Osteocyte (in vitro differentiated cells): ENCODE measurements at regions not wholly inside any gene's neighbourhood (a gene's known extent, or its start where the extent isn't known, plus 50 kb on each side); places are given as distances from the start of the nearest gene placed in this dataset.

Experiments
- DNase-seq: peaks from one replicate; pipeline ENCODE4 v3.0.0; 2021; ENCODE audit warnings: mixed read lengths; ENCODE audit not compliant: unreplicated experiment; ENCODE audit errors: extremely low spot score
- H3K27ac Mint-ChIP-seq: one replicate; pipeline ENCODE4 v1.8.0; 2021; ENCODE audit warnings: mild to moderate bottlenecking, mixed read lengths; ENCODE audit not compliant: unreplicated experiment
- H3K27me3 Mint-ChIP-seq: one replicate; pipeline ENCODE4 v1.8.0; 2021; ENCODE audit warnings: mixed read lengths; ENCODE audit not compliant: unreplicated experiment
- H3K36me3 Mint-ChIP-seq: one replicate; pipeline ENCODE4 v1.8.0; 2021; ENCODE audit warnings: mixed read lengths; ENCODE audit not compliant: unreplicated experiment
- H3K4me1 Mint-ChIP-seq: one replicate; pipeline ENCODE4 v1.8.0; 2021; ENCODE audit warnings: mixed read lengths; ENCODE audit not compliant: unreplicated experiment
- H3K4me3 Mint-ChIP-seq: one replicate; pipeline ENCODE4 v1.8.0; 2021; ENCODE audit warnings: mild to moderate bottlenecking, moderate library complexity, mixed read lengths; ENCODE audit not compliant: unreplicated experiment
- H3K9me3 Mint-ChIP-seq: one replicate; pipeline ENCODE4 v1.8.0; 2021; ENCODE audit warnings: mixed read lengths; ENCODE audit not compliant: unreplicated experiment
- CTCF ChIP-seq: fragments of 200-600 bp; sonication (generic); IDR thresholded peaks from 2 replicates; pipeline ENCODE4 v1.5.0; 2021; ENCODE audit warnings: antibody characterized with exemption, mild to moderate bottlenecking, moderate library complexity

- Mint-ChIP-seq H3K27ac (no peak overlapping the region), H3K4me3 (no peak overlapping the region), H3K27me3 (no peaks in the 10 kb centered on the region), H3K4me1 (peaks cover 22% of the 10 kb centered on the region), H3K36me3 (no peaks in the 10 kb centered on the region), H3K9me3 (peaks cover 10% of the 10 kb centered on the region)
- DNase-seq = no peak
- TF ChIP-seq CTCF = no peak
These were observed 295.1 kb downstream of the NEBL start for GRCh38 chr10:20601941-20602461.

- no peaks in the 10 kb centered on the region for H3K27me3 Mint-ChIP-seq
- DNase-seq = no peak
- H3K4me3 Mint-ChIP-seq = no peak overlapping the region
- H3K36me3 Mint-ChIP-seq = no peaks in the 10 kb centered on the region
- H3K4me1 Mint-ChIP-seq = peaks cover 44% of the 10 kb centered on the region
- peak overlapping the region; percentile 72 for H3K27ac Mint-ChIP-seq
- H3K9me3 Mint-ChIP-seq = peaks cover 10% of the 10 kb centered on the region
- no peak for TF ChIP-seq CTCF
These were observed 298.5 kb downstream of the NEBL start for GRCh38 chr10:20598590-20598989.

GRCh38 chr10:20596911-20597310 lies 300.2 kb downstream of the NEBL start:
- no peaks in the 10 kb centered on the region for H3K27me3 Mint-ChIP-seq
- TF ChIP-seq CTCF = no peak
- DNase-seq = no peak
- peak overlapping the region; percentile 75 for H3K27ac Mint-ChIP-seq
- no peak overlapping the region for H3K4me3 Mint-ChIP-seq
- H3K4me1 Mint-ChIP-seq = peaks cover 51% of the 10 kb centered on the region
- H3K9me3 Mint-ChIP-seq = no peaks in the 10 kb centered on the region
- no peaks in the 10 kb centered on the region for H3K36me3 Mint-ChIP-seq

- peaks cover 55% of the 10 kb centered on the region for H3K4me1 Mint-ChIP-seq
- no peaks in the 10 kb centered on the region for H3K36me3 Mint-ChIP-seq
- H3K27ac Mint-ChIP-seq = peak overlapping the region; percentile 75
- H3K27me3 Mint-ChIP-seq = no peaks in the 10 kb centered on the region
- TF ChIP-seq CTCF = no peak
- H3K9me3 Mint-ChIP-seq = no peaks in the 10 kb centered on the region
- no peak for DNase-seq
- H3K4me3 Mint-ChIP-seq = no peak overlapping the region
These were observed 300.9 kb downstream of the NEBL start for GRCh38 chr10:20596065-20596755.

- Mint-ChIP-seq H3K27me3 (peaks cover 5% of the 10 kb centered on the region), H3K4me3 (no peak overlapping the region), H3K36me3 (no peaks in the 10 kb centered on the region), H3K4me1 (peaks cover 52% of the 10 kb centered on the region), H3K9me3 (no peaks in the 10 kb centered on the region), H3K27ac (no peak overlapping the region)
- no peak for TF ChIP-seq CTCF
- no peak for DNase-seq
These were observed 303.5 kb downstream of the NEBL start for GRCh38 chr10:20593649-20594048.
